Stimulated activated naive B cell treated with anti-CD40 and anti-IgM and Interleukin-4, amounts not matched to agents 10 μg/mL and 1 μg/mL and 100 μg/mL, for 72 hours (primary cell): ENCODE measurements at regions not wholly inside any gene's neighbourhood (a gene's known extent, or its start where the extent isn't known, plus 50 kb on each side); places are given as distances from the start of the nearest gene placed in this dataset.

ENCODE experiments used
- ATAC-seq, 2 donors: fragments of 150-1000 bp; cut with Tn5 transposase; replicated peaks; 2 replicates each; pipeline ENCODE4 v1.10.0; 2021; ENCODE audit warnings: moderate library complexity in 1 of 2
- DNase-seq: peaks from one replicate; pipeline ENCODE4 v3.0.0; 2021
- H3K27ac Mint-ChIP-seq: one replicate; pipeline ENCODE4 v1.8.0; 2022; ENCODE audit warnings: mild to moderate bottlenecking, mixed read lengths
- H3K27me3 Mint-ChIP-seq, 2 donors: one replicate each; pipeline ENCODE4 v1.8.0; 2022; ENCODE audit warnings: mixed read lengths in 2 of 2
- H3K36me3 Mint-ChIP-seq, 2 donors: one replicate each; pipeline ENCODE4 v1.8.0; 2022; ENCODE audit warnings: mixed read lengths in 2 of 2, mild to moderate bottlenecking in 1 of 2
- H3K4me1 Mint-ChIP-seq, 2 donors: one replicate each; pipeline ENCODE4 v1.8.0; 2022; ENCODE audit warnings: mixed read lengths in 2 of 2, mild to moderate bottlenecking in 1 of 2
- H3K4me3 Mint-ChIP-seq, 2 donors: one replicate each; pipeline ENCODE4 v1.8.0; 2022; ENCODE audit warnings: mild to moderate bottlenecking in 2 of 2, mixed read lengths in 2 of 2, moderate library complexity in 1 of 2
- H3K9me3 Mint-ChIP-seq, 2 donors: one replicate each; pipeline ENCODE4 v1.8.0; 2022; ENCODE audit warnings: mixed read lengths in 2 of 2, mild to moderate bottlenecking in 1 of 2

DNA sequence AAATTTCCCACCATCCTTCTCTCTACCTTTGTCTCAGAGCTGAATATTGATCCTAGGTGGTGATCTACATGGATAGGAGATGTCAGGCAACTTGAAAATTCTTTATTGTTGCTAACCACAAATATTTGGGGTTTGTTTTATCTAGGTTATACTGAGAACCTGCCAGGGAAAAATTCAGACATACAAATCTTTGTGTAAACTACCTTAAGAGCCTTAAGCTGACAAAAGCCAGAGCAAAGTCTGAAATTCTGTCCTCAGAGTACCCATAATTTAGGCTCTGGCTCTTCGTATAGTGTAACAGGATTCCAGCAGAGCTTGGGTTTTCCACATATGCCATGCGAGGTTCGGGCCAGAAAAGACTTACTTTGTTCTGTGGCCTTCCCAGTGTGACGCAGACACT, 406.7 kb upstream of the MAF start:
- no peak for DNase-seq

DNA sequence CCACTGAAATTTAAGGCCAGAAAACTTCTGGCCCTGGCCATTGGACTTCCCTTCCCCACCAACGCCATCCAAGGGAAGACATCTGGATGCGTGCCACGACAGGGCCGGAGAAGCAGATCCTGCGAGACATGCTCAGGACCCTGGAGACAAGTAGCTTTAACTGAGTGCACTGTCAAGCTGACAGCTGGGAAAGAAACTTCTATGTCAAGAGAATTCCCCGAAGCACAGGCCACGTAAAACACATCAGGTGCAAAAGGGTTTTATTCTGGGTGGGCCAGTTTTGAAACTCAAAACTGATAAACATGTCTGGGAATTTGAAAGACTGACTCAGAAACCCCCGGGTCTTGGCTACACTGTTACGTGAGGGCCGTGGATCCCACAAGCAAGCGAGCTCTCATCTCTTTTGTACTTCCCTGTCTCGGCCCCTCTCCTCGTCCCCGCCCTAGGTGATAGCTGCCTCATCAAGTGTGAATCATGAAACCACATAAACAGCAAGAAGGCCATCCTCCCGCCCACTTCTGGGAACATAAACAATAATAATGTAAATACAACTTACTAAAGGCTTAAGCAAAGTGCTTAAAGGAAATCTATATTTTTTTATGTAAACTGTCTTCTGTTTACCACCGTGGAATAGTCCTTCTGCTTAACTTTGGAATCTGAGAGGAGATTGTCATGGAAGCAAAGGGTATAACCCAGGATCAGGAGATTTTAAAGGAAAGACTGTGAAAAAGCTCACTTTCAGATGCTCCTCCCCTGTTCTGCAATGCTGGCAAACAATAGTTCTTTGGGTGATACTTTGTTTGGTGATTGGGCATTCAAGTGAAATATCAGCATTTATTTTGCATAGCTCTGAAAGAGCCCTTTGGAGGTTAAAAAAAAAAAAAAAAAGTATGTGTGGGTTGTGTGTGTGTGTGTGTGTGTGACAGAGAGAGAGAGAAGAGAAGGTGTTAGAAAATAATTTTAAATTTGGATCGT, 406.0 kb upstream of the MAF start:
- peaks cover 0 to 1% of the 10 kb centered on the region in 2 donors for H3K36me3 Mint-ChIP-seq
- H3K27ac Mint-ChIP-seq = no peak overlapping the region
- no peak overlapping the region for H3K4me3 Mint-ChIP-seq
- DNase-seq (no peak), ATAC-seq (no peak)
- no peaks in the 10 kb centered on the region for H3K4me1 Mint-ChIP-seq
- H3K9me3 Mint-ChIP-seq = peaks cover 3 to 6% of the 10 kb centered on the region in 2 donors
- no peaks in the 10 kb centered on the region for H3K27me3 Mint-ChIP-seq

More for the DNA sequence above, 406.7 kb upstream of the MAF start:
- H3K36me3 Mint-ChIP-seq = peaks cover 0 to 1% of the 10 kb centered on the region in 2 donors
- no peak overlapping the region for H3K27ac Mint-ChIP-seq
- H3K4me3 Mint-ChIP-seq = no peak overlapping the region
- H3K4me1 Mint-ChIP-seq = no peaks in the 10 kb centered on the region
- no peak for ATAC-seq
- peaks cover 3 to 6% of the 10 kb centered on the region in 2 donors for H3K9me3 Mint-ChIP-seq
- H3K27me3 Mint-ChIP-seq = no peaks in the 10 kb centered on the region

DNA sequence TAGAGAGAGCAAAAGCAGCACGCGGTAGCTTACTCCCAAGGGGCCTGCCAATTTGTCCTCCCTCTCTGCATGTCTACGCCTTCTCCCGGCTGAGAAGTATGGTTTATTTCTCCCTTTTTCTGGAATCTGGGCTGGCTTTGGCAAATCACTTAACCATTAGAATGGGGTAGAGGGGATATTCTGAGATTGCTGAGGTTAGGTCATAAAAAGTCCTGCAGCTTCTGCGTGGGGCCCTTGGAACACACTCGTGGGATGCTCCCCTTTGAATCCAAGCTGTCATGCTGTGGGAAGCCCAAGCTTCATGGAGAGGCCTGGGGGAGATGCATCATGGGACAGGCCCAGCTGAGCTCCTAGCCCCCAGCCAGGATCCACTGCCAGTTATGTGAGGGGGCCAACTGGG, 403.6 kb upstream of the MAF start:
- H3K9me3 Mint-ChIP-seq = peaks cover 0 to 6% of the 10 kb centered on the region in 2 donors
- H3K36me3 Mint-ChIP-seq = peaks cover 0 to 1% of the 10 kb centered on the region in 2 donors
- DNase-seq (no peak), ATAC-seq (no peak)
- H3K27me3 Mint-ChIP-seq = no peaks in the 10 kb centered on the region
- H3K27ac Mint-ChIP-seq = no peak overlapping the region
- H3K4me1 Mint-ChIP-seq = no peaks in the 10 kb centered on the region
- no peak overlapping the region for H3K4me3 Mint-ChIP-seq

- Mint-ChIP-seq H3K9me3 (peaks cover 0 to 6% of the 10 kb centered on the region in 2 donors), H3K27me3 (no peaks in the 10 kb centered on the region), H3K4me1 (no peaks in the 10 kb centered on the region), H3K27ac (no peak overlapping the region), H3K4me3 (no peak overlapping the region), H3K36me3 (peaks cover 0 to 1% of the 10 kb centered on the region in 2 donors)
- ATAC-seq = no peak
- no peak for DNase-seq
Measured at GRCh38 chr16:80002261-80002660, 401.7 kb upstream of the MAF start.

DNA sequence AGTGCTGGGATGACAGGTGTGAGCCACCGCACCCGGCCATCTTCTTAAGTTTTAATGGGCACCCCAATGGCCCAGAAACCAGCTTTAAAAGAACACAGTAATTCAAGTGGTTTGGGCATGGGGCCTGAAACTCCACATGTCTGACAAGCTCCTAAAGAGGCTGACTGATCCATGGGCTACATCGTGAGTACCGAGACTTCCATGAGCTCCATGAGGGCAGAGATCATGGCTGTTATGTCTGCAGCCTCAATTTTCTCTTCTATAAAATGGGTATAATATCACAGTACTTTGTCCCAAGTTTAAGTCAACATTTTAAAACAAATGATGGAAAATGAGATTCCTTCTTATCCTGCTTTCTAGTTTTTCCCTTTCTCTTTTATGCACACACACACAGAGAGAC, 397.6 kb upstream of the MAF start:
- ATAC-seq (no peak), DNase-seq (no peak)
- Mint-ChIP-seq H3K36me3 (no peaks in the 10 kb centered on the region), H3K27me3 (peaks cover 0 to 4% of the 10 kb centered on the region in 2 donors), H3K4me3 (no peak overlapping the region), H3K9me3 (no peaks in the 10 kb centered on the region), H3K4me1 (no peaks in the 10 kb centered on the region), H3K27ac (no peak overlapping the region)

DNA sequence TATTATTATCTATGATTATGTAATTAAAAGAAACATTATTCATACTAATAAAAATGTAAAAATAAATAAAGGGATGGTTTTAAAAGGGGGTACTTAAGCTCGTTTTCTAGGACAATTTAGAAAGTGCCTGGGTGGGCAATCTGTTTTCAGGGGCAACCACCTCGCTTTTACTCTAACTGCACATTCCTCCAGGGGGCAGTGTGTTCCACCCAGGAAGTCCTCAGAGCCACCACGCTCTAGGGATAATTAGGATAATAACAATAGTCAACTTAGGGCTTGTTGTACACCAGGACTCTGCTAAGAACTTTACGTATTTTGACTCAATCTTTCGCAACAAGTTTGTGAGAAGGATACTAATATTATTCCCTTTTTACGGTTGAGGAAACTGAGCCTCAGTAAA, 396.7 kb upstream of the MAF start:
- no peak for DNase-seq
- H3K27ac Mint-ChIP-seq = no peak overlapping the region
- H3K36me3 Mint-ChIP-seq = no peaks in the 10 kb centered on the region

GRCh38 chr16:79996321-79996720, 395.8 kb upstream of the MAF start:
- H3K4me1 Mint-ChIP-seq = no peaks in the 10 kb centered on the region
- H3K4me3 Mint-ChIP-seq = no peak overlapping the region
- no peak for ATAC-seq
- H3K27ac Mint-ChIP-seq = no peak overlapping the region
- DNase-seq = no peak
- peaks cover 0 to 4% of the 10 kb centered on the region in 2 donors for H3K27me3 Mint-ChIP-seq
- H3K9me3 Mint-ChIP-seq = no peaks in the 10 kb centered on the region
- no peaks in the 10 kb centered on the region for H3K36me3 Mint-ChIP-seq

More for the DNA sequence above, 396.7 kb upstream of the MAF start:
- Mint-ChIP-seq H3K4me3 (no peak overlapping the region), H3K27me3 (peaks cover 0 to 4% of the 10 kb centered on the region in 2 donors), H3K4me1 (no peaks in the 10 kb centered on the region), H3K9me3 (no peaks in the 10 kb centered on the region)
- no peak for ATAC-seq

DNA sequence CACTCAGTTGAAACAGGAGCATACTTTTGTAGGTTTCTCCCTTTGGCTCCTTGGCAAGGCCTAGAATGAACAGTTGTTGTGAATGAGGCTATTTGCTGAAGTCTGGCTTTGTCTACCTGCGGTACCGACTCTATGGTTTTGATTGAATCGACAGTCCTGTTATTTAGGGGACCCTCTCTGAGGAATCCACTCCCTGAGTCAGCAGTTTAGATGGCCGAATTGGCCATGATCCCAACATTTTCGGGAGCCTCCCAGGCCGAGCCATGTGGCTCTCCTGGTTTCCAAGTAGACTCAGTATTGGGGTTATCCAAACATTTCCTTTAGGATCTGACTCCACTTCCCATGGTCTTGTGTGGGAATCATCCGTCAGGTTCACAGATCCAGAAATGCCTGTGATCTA, 394.8 kb upstream of the MAF start:
- Mint-ChIP-seq H3K9me3 (no peaks in the 10 kb centered on the region), H3K4me1 (no peaks in the 10 kb centered on the region), H3K27ac (no peak overlapping the region), H3K27me3 (peaks cover 0 to 4% of the 10 kb centered on the region in 2 donors), H3K4me3 (no peak overlapping the region), H3K36me3 (no peaks in the 10 kb centered on the region)
- ATAC-seq = no peak
- DNase-seq = no peak

GRCh38 chr16:79994418-79994817, 393.9 kb upstream of the MAF start:
- H3K4me1 Mint-ChIP-seq = no peaks in the 10 kb centered on the region
- no peak for DNase-seq
- no peaks in the 10 kb centered on the region for H3K36me3 Mint-ChIP-seq

DNA sequence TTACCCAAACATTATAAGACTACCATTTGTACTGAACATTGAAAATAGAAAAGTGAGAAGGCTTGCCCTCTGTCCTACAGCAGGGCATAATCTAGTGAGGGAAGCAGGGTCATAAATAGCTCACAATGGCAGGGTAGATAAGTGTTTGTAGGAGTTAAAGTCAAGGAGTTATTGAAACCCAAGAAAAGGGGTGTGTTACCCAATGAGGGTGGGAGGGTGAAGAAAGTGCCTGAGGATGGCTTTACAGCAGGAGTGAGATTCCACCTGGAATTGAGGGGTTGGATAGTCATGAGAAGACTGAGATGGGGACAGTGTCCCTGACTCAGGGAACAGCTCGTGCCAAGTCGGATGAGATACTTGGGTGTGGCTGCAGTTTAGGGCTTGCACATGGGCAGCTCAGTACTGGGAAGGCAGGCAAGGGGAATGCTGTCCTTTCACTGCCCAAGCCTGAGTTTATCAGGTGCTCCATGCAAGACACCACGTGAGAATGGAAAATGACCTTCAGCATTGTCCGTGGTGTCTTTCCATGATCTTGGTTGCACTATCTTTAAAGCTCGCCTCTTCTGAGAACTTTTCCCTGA, 393.2 kb upstream of the MAF start:
- Mint-ChIP-seq H3K9me3 (no peaks in the 10 kb centered on the region), H3K27me3 (peaks cover 0 to 4% of the 10 kb centered on the region in 2 donors), H3K36me3 (no peaks in the 10 kb centered on the region), H3K4me3 (no peak overlapping the region), H3K4me1 (no peaks in the 10 kb centered on the region), H3K27ac (no peak overlapping the region)
- no peak for ATAC-seq
- DNase-seq = no peak

More at GRCh38 chr16:79994418-79994817, 393.9 kb upstream of the MAF start:
- Mint-ChIP-seq H3K9me3 (no peaks in the 10 kb centered on the region), H3K27me3 (peaks cover 0 to 4% of the 10 kb centered on the region in 2 donors), H3K4me3 (no peak overlapping the region), H3K27ac (no peak overlapping the region)
- ATAC-seq = no peak

DNA sequence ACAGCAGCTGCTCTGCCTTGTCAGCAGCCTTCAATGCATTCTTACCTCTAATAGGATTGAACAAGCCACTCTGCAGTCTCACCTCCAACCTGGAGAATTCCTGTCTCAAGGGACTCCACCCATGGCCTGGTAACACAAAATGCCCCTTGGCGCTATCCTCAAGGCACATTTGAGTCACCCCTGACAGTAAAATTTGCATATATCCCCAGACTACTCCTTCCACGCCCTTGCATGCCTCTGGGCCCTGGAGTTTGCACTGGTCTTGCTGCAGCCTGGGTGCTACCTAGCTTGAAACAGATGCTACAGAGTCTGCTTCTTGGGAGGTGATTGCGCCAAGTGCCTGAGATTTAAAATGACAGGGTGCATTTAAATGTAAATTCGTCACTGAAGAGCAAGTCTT, 391.4 kb upstream of the MAF start:
- peaks cover 0 to 4% of the 10 kb centered on the region in 2 donors for H3K27me3 Mint-ChIP-seq
- no peak for DNase-seq
- H3K27ac Mint-ChIP-seq = no peak overlapping the region
- H3K4me3 Mint-ChIP-seq = no peak overlapping the region
- H3K4me1 Mint-ChIP-seq = no peaks in the 10 kb centered on the region
- H3K36me3 Mint-ChIP-seq = no peaks in the 10 kb centered on the region
- ATAC-seq = no peak
- no peaks in the 10 kb centered on the region for H3K9me3 Mint-ChIP-seq

DNA sequence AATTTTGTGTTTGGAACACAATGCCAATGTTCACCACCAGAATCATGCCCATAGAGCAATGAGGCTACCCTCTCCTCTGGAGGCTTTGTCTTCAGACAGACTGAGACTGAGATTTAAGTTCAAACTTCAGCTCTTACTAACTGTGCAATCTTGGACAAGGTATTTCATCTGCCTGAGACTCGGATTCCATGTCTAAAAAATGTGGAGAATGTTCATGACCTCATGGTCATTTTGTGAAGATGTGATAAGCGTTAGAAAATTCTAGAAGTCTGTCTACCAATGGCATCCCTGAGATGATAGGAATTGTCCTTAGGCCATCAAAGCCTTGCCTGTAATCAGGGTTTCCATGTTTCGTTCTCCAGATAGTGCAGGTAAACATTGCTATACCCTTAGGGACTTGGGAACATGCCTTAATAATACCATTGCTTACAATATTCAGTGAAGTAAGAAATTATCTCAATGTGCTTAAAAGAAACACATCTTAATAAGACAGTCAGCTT, 388.2 kb upstream of the MAF start:
- no peaks in the 10 kb centered on the region for H3K9me3 Mint-ChIP-seq
- no peak for DNase-seq
- no peaks in the 10 kb centered on the region for H3K27me3 Mint-ChIP-seq
- H3K27ac Mint-ChIP-seq = no peak overlapping the region
- ATAC-seq = no peak
- no peaks in the 10 kb centered on the region for H3K36me3 Mint-ChIP-seq
- H3K4me1 Mint-ChIP-seq = no peaks in the 10 kb centered on the region
- H3K4me3 Mint-ChIP-seq = no peak overlapping the region

GRCh38 chr16:79988089-79988488, 387.6 kb upstream of the MAF start:
- H3K27me3 Mint-ChIP-seq = no peaks in the 10 kb centered on the region
- H3K4me1 Mint-ChIP-seq = no peaks in the 10 kb centered on the region
- no peaks in the 10 kb centered on the region for H3K9me3 Mint-ChIP-seq
- no peaks in the 10 kb centered on the region for H3K36me3 Mint-ChIP-seq
- ATAC-seq (no peak), DNase-seq (no peak)
- H3K4me3 Mint-ChIP-seq = no peak overlapping the region
- no peak overlapping the region for H3K27ac Mint-ChIP-seq

DNA sequence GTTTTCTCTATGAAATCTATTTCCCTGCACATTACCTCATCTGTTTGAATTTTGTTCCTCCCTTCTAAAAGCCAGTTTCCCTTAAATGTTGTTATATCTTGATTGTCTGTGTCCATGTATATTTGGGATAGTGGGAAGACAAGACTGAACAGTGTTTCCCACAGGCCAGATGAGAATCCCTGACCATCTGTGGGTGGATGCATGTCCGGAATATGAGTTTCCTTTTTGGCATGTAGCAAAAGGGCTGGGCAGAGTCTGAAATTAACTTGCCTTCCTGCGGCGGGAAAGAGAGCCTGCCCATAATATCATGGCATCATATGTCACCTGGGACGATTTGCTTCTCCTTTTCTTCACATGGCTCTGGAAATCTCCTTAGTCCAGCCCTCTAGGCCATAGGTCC, 385.8 kb upstream of the MAF start:
- Mint-ChIP-seq H3K27me3 (no peaks in the 10 kb centered on the region), H3K36me3 (no peaks in the 10 kb centered on the region), H3K4me3 (no peak overlapping the region), H3K27ac (no peak overlapping the region), H3K9me3 (no peaks in the 10 kb centered on the region), H3K4me1 (no peaks in the 10 kb centered on the region)
- ATAC-seq = no peak
- no peak for DNase-seq

DNA sequence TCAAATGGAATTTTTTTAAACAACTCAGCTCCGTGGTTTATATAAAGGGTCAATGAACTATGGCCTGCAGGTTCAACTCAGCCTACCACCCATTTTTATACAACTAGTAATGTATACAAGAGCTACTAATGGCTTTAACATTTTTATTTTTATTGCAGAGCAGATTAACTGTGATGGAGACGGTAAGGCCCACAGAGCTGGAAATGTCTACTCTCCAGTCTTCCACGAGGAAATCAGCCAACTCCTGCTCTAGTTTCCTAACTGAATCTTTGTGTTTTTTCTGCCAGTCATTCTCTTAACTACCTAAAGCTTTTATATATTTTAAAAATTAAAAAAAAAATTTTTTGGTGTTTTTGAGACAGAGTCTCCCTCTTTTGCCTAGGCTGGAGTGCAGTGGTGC, 385.1 kb upstream of the MAF start:
- no peaks in the 10 kb centered on the region for H3K9me3 Mint-ChIP-seq
- no peaks in the 10 kb centered on the region for H3K27me3 Mint-ChIP-seq
- no peaks in the 10 kb centered on the region for H3K36me3 Mint-ChIP-seq
- no peak overlapping the region for H3K27ac Mint-ChIP-seq
- H3K4me3 Mint-ChIP-seq = no peak overlapping the region
- no peaks in the 10 kb centered on the region for H3K4me1 Mint-ChIP-seq
- ATAC-seq = no peak
- DNase-seq = no peak
